H1 (cell line): ENCODE measurements at regions not wholly inside any gene's neighbourhood (a gene's known extent, or its start where the extent isn't known, plus 50 kb on each side); places are given as distances from the start of the nearest gene placed in this dataset.

Experiments used
- CTCF ChIA-PET: fragments of 300-600 bp; sonication (Branson Sonifier 250); formaldehyde crosslinking; loops from one replicate; lab custom pipeline; 2021; ENCODE audit not compliant: partially characterized antibody; lab: Charles Lee
- POLR2A ChIA-PET: fragments of 300-600 bp; sonication (Branson Sonifier 250); formaldehyde crosslinking; loops from one replicate; lab custom pipeline; 2021; ENCODE audit warnings: inconsistent platforms; ENCODE audit not compliant: partially characterized antibody; lab: Charles Lee
- DNase-seq, 2 experiments: peaks; one replicate each; pipeline versions ENCODE4 v3.0.0 to v3.0.0-alpha.2; 2010 to 2022; ENCODE audit warnings: low spot score in 2 of 2, low read depth in 1 of 2, mixed read lengths in 1 of 2
- FAIRE-seq: peaks from 2 replicates; lab custom pipeline; 2011; peaks lifted over from hg19 to GRCh38; lab: Jason Lieb, UNC
- H2AFZ ChIP-seq: 2 replicates; pipeline ENCODE4 v1.8.1; 2012; ENCODE audit warnings: low read length, inconsistent platforms
- H2AK5ac ChIP-seq: 2 replicates; pipeline ENCODE4 v1.6.1; 2013; ENCODE audit warnings: low read depth, low read length
- H2BK120ac ChIP-seq: replicated peaks from 2 replicates; pipeline ENCODE3; 2013; ENCODE audit warnings: low read depth, low read length, inconsistent platforms
- H2BK12ac ChIP-seq: 2 replicates; pipeline ENCODE4 v1.6.1; 2013; ENCODE audit warnings: low read depth, low read length
- H2BK15ac ChIP-seq: 2 replicates; pipeline ENCODE4 v1.6.1; 2013; ENCODE audit warnings: low read length
- H2BK20ac ChIP-seq: 2 replicates; pipeline ENCODE4 v1.6.1; 2013; ENCODE audit warnings: low read length
- H2BK5ac ChIP-seq: 2 replicates; pipeline ENCODE4 v1.6.1; 2013; ENCODE audit warnings: low read depth, low read length
- H3K14ac ChIP-seq: 2 replicates; pipeline ENCODE4 v1.6.1; 2013; ENCODE audit warnings: inconsistent platforms; ENCODE audit not compliant: insufficient read length
- H3K18ac ChIP-seq: 2 replicates; pipeline ENCODE4 v1.6.1; 2013; ENCODE audit warnings: low read length; ENCODE audit errors: extremely low read depth
- H3K23ac ChIP-seq: 2 replicates; pipeline ENCODE4 v1.6.1; 2013; ENCODE audit warnings: inconsistent platforms; ENCODE audit not compliant: insufficient read length
- H3K23me2 ChIP-seq: 2 replicates; pipeline ENCODE4 v1.6.1; 2013; ENCODE audit warnings: low read depth, low read length
- H3K27ac ChIP-seq: 2 replicates; pipeline ENCODE4 v1.6.1; 2011; ENCODE audit warnings: low read depth, low read length, inconsistent platforms
- H3K27me3 ChIP-seq, 4 experiments: replicated peaks in 1 of 4; 1 replicate in 1 of 4; 2 replicates in 3 of 4; pipeline versions ENCODE4 v1.6.1 to v1.8.1; 2011 to 2013; ENCODE audit warnings: low read length in 3 of 4, mild to moderate bottlenecking in 3 of 4, inconsistent platforms in 2 of 4, mixed read lengths in 2 of 4, moderate library complexity in 1 of 4; ENCODE audit not compliant: control insufficient read depth in 3 of 4, insufficient read depth in 3 of 4; ENCODE audit errors: extremely low read depth in 1 of 4
- H3K36me3 ChIP-seq, 4 experiments: 2 replicates each; pipeline versions ENCODE4 v1.6.1 to v1.8.1; 2011 to 2013; ENCODE audit warnings: mild to moderate bottlenecking in 4 of 4, low read length in 3 of 4, moderate library complexity in 2 of 4, control low read depth in 1 of 4, inconsistent platforms in 1 of 4; ENCODE audit not compliant: insufficient read depth in 4 of 4, control insufficient read depth in 2 of 4
- H3K4ac ChIP-seq: replicated peaks from 2 replicates; pipeline ENCODE3; 2013; ENCODE audit warnings: low read length, low read depth, mixed read lengths, inconsistent platforms; ENCODE audit not compliant: insufficient read length
- H3K4me1 ChIP-seq, 4 experiments: replicated peaks in 1 of 4; 1 replicate in 1 of 4; 2 replicates in 3 of 4; pipeline versions ENCODE4 v1.6.1 to v1.8.1; 2011 to 2013; ENCODE audit warnings: low read length in 3 of 4, inconsistent platforms in 2 of 4, mixed read lengths in 1 of 4; ENCODE audit not compliant: insufficient read depth in 4 of 4, control insufficient read depth in 3 of 4
- H3K4me2 ChIP-seq, 2 experiments: 2 replicates each; pipeline versions ENCODE4 v1.6.1 to v1.8.1; 2011 to 2013; ENCODE audit warnings: low read depth in 2 of 2, low read length in 2 of 2, control low read depth in 1 of 2, inconsistent platforms in 1 of 2, mild to moderate bottlenecking in 1 of 2; ENCODE audit not compliant: insufficient read depth in 1 of 2
- H3K4me3 ChIP-seq, 4 experiments: fragments of 200-600, 300-600 bp in 1 of 4; sonication (generic), shearing (Covaris generic), sonication (Bioruptor Twin) in 1 of 4; 2 replicates each; pipeline versions ENCODE4 v1.5.1 to v1.8.1; 2011 to 2016; ENCODE audit warnings: low read length in 4 of 4, low read depth in 3 of 4, control low read depth in 2 of 4, inconsistent platforms in 2 of 4, mild to moderate bottlenecking in 2 of 4, mixed read lengths in 1 of 4, moderate library complexity in 1 of 4; ENCODE audit not compliant: insufficient read depth in 2 of 4; ENCODE audit errors: extremely low read depth in 1 of 4
- H3K56ac ChIP-seq: replicated peaks from 2 replicates; pipeline ENCODE3; 2013; ENCODE audit warnings: low read depth, mild to moderate bottlenecking, mixed read lengths, low read length, inconsistent platforms; ENCODE audit not compliant: insufficient read length
- H3K79me1 ChIP-seq: 2 replicates; pipeline ENCODE4 v1.6.1; 2013; ENCODE audit warnings: low read depth, low read length, control low read depth
- H3K79me2 ChIP-seq, 2 experiments: 2 replicates each; pipeline versions ENCODE4 v1.6.1 to v1.8.1; 2012 to 2013; ENCODE audit warnings: low read length in 2 of 2, mild to moderate bottlenecking in 2 of 2, inconsistent platforms in 1 of 2; ENCODE audit not compliant: insufficient read depth in 2 of 2, control insufficient read depth in 1 of 2
- H3K9ac ChIP-seq, 4 experiments: replicated peaks in 1 of 4; 1 replicate in 1 of 4; 2 replicates in 3 of 4; pipeline versions ENCODE4 v1.6.1 to v1.8.1; 2011 to 2013; ENCODE audit warnings: low read depth in 3 of 4, low read length in 3 of 4, control low read depth in 2 of 4, mild to moderate bottlenecking in 2 of 4, moderate library complexity in 2 of 4, inconsistent platforms in 1 of 4; ENCODE audit errors: extremely low read depth in 1 of 4
- H3K9me3 ChIP-seq, 2 experiments: 2 replicates each; pipeline versions ENCODE4 v1.6.1 to v1.8.1; 2012 to 2013; ENCODE audit warnings: mild to moderate bottlenecking in 2 of 2, moderate library complexity in 2 of 2, control low read depth in 1 of 2, inconsistent platforms in 1 of 2, low read depth in 1 of 2, low read length in 1 of 2, mixed read lengths in 1 of 2; ENCODE audit not compliant: insufficient read depth in 2 of 2
- H4K20me1 ChIP-seq, 2 experiments: replicated peaks in 1 of 2; 2 replicates each; pipeline versions ENCODE3 to v1.8.1; 2011 to 2013; ENCODE audit warnings: inconsistent platforms in 2 of 2, low read length in 2 of 2, mild to moderate bottlenecking in 1 of 2; ENCODE audit not compliant: insufficient read depth in 2 of 2, control insufficient read depth in 1 of 2
- H4K5ac ChIP-seq: 2 replicates; pipeline ENCODE4 v1.6.1; 2013; ENCODE audit warnings: low read length, low read depth, mixed read lengths, inconsistent platforms; ENCODE audit not compliant: insufficient read length
- H4K8ac ChIP-seq: 2 replicates; pipeline ENCODE4 v1.8.0; 2013; ENCODE audit warnings: mild to moderate bottlenecking, moderate library complexity, low read length, inconsistent platforms; ENCODE audit not compliant: insufficient read depth; ENCODE audit errors: extremely low read depth
- H4K91ac ChIP-seq: replicated peaks from 2 replicates; pipeline ENCODE3; 2013; ENCODE audit warnings: low read length, mixed read lengths, inconsistent platforms; ENCODE audit not compliant: insufficient read length
- E2F6 ChIP-seq: IDR thresholded peaks from 2 replicates; pipeline ENCODE4 v1.6.1; 2012; ENCODE audit warnings: inconsistent platforms
- EP300 ChIP-seq, 2 experiments: IDR thresholded peaks; 1 replicate in 1 of 2; 2 replicates in 1 of 2; pipeline ENCODE4 v1.6.1; 2011 to 2012; ENCODE audit warnings: low read depth in 2 of 2, low read length in 2 of 2, mild to moderate bottlenecking in 2 of 2, borderline replicate concordance in 1 of 2, inconsistent platforms in 1 of 2, moderate library complexity in 1 of 2
- JUN ChIP-seq: IDR thresholded peaks from 2 replicates; pipeline ENCODE4 v1.6.1; 2011; ENCODE audit warnings: low read depth, mild to moderate bottlenecking, improper control_type of control experiment, low read length
- KDM1A ChIP-seq: fragments of 200-600, 300-600 bp; sonication (generic); IDR thresholded peaks from 2 replicates; pipeline ENCODE4 v1.7.1; 2016; ENCODE audit warnings: mild to moderate bottlenecking, low read length, borderline replicate concordance
- KDM4A ChIP-seq: IDR thresholded peaks from one replicate; pipeline ENCODE4 v1.7.1; 2012; ENCODE audit warnings: low read depth, mild to moderate bottlenecking, moderate library complexity, low read length, inconsistent platforms; ENCODE audit not compliant: severe bottlenecking
- MAFK ChIP-seq: IDR thresholded peaks from 2 replicates; pipeline ENCODE4 v1.6.1; 2012; ENCODE audit warnings: low read depth, mild to moderate bottlenecking, improper control_type of control experiment, low read length
- RXRA ChIP-seq: IDR thresholded peaks from 2 replicates; pipeline ENCODE4 v1.6.1; 2011; ENCODE audit warnings: low read depth, mild to moderate bottlenecking, low read length, moderate library complexity; ENCODE audit not compliant: insufficient read depth
- SIN3A ChIP-seq, 2 experiments: IDR thresholded peaks in 1 of 2; conservative IDR thresholded peaks in 1 of 2; 2 replicates each; pipeline ENCODE4 v1.6.1; 2011 to 2012; ENCODE audit warnings: low read length in 2 of 2, improper control_type of control experiment in 1 of 2, low read depth in 1 of 2, mild to moderate bottlenecking in 1 of 2
- SIRT6 ChIP-seq: IDR thresholded peaks from one replicate; pipeline ENCODE4 v1.7.1; 2012; ENCODE audit warnings: low read length, inconsistent platforms
- SIX5 ChIP-seq: IDR thresholded peaks from 2 replicates; pipeline ENCODE4 v1.6.1; 2011; ENCODE audit warnings: mild to moderate bottlenecking, low read depth, low read length
- WGBS, 2 experiments: shearing (Covaris generic) in 1 of 2; methylation state at CpG; one replicate each; pipeline versions ENCODE4 v1.1.6 to v1.1.7; 2013 to 2015; ENCODE audit warnings: low lambda C conversion rate in 2 of 2, mixed read lengths in 2 of 2, inconsistent platforms in 1 of 2, low coverage in 1 of 2, missing lambda C conversion rate in 1 of 2; ENCODE audit not compliant: insufficient replicate concordance in 2 of 2, insufficient coverage in 1 of 2, insufficient read length in 1 of 2; ENCODE audit errors: extremely low coverage in 1 of 2, missing lambda C conversion rate in 1 of 2; 5-methylcytosine and 5-hydroxymethylcytosine counted together

GRCh38 chr7:24141874-24142509, 142.0 kb upstream of the NPY start:
- no peaks in the 10 kb centered on the region for H3K4me1 ChIP-seq
- no peak overlapping the region for H3K4me2 ChIP-seq
- no peak overlapping the region for H4K91ac ChIP-seq
- H3K4me3 ChIP-seq = no peak overlapping the region
- H2AK5ac ChIP-seq = no peak overlapping the region
- no peak overlapping the region for H3K4ac ChIP-seq
- no peaks in the 10 kb centered on the region for H3K9me3 ChIP-seq
- FAIRE-seq (no peak), DNase-seq (no peak)
- POLR2A ChIA-PET = interaction anchor here (0.6 kb wide), 1 partner anchor 185 kb away, joined by 3 read pairs; no protein-coding TSS in a partner anchor
- H3K27ac ChIP-seq = no peak overlapping the region
- H3K9ac ChIP-seq = no peak overlapping the region
- no peaks in the 10 kb centered on the region for H3K27me3 ChIP-seq
- H2BK15ac ChIP-seq = no peak overlapping the region
- no peak overlapping the region for H3K56ac ChIP-seq
- no peak overlapping the region for H2BK20ac ChIP-seq
- H4K5ac ChIP-seq = no peak overlapping the region
- CTCF ChIA-PET = interaction anchor here (1.5 to 1.7 kb wide), 2 partner anchors 15 to 203 kb away, joined by 3 to 5 read pairs; no protein-coding TSS in a partner anchor
- no peaks in the 10 kb centered on the region for H4K20me1 ChIP-seq
- no peaks in the 10 kb centered on the region; the same call in 1 of the 2 replicates for H3K23me2 ChIP-seq
- no peak overlapping the region for H4K8ac ChIP-seq
- no peak overlapping the region for H3K18ac ChIP-seq
- H3K79me2 ChIP-seq = no peaks in the 10 kb centered on the region
- no peak overlapping the region for H2BK12ac ChIP-seq
- no peaks in the 10 kb centered on the region for H3K79me1 ChIP-seq
- no peak overlapping the region for H2BK120ac ChIP-seq
- no peaks in the 10 kb centered on the region for H3K36me3 ChIP-seq
- H2BK5ac ChIP-seq = no peak overlapping the region
- no peak overlapping the region for H3K23ac ChIP-seq
- H2AFZ ChIP-seq = no peak overlapping the region
- WGBS, 2 experiments = 88% methylated on average over 15 of the region's 15 CpGs; no CpG with 5 or more reads in 1 of the 2 experiments
- no peak overlapping the region for H3K14ac ChIP-seq
- TF ChIP-seq EP300 (IDR thresholded peaks at IDR 0.05; ENCODE audit: borderline replicate concordance in 1 of 2, low read depth in 2 of 2, low read length in 2 of 2) (no peak), E2F6 (no peak), RXRA (no peak), SIN3A (conservative IDR thresholded peaks at IDR 0.05 in 1 of 2, IDR thresholded peaks at IDR 0.05 in 1 of 2; ENCODE audit: low read depth in 1 of 2, low read length in 2 of 2) (no peak), KDM4A (no peak), KDM1A (no peak), SIX5 (no peak), SIRT6 (no peak), JUN (no peak), MAFK (no peak)
